ENCODE measurements at regions not wholly inside any gene's neighbourhood (a gene's known extent, or its start where the extent isn't known, plus 50 kb on each side); places are given as distances from the start of the nearest gene placed in this dataset.

DNA sequence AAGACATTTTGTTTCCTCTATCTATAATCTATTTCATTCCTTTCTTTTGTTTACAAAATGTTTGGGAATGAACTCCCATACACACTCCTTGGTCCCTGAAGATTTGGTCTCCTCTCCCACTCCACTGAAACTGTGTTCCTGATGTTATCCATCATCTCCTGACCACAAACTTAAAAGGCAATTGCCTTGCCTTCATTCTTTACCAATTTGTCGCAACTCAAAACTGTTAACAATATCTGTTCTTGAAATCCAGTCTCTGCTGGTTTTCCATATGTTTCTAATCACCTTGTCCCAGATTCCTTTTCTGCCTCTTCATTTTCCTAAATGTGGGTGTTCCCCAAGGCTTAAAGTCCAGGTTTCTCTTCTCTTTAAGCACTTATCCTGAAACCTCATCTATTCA, 262.2 kb upstream of the TTC29 start:
- TF ChIP-seq, protein P1, sequence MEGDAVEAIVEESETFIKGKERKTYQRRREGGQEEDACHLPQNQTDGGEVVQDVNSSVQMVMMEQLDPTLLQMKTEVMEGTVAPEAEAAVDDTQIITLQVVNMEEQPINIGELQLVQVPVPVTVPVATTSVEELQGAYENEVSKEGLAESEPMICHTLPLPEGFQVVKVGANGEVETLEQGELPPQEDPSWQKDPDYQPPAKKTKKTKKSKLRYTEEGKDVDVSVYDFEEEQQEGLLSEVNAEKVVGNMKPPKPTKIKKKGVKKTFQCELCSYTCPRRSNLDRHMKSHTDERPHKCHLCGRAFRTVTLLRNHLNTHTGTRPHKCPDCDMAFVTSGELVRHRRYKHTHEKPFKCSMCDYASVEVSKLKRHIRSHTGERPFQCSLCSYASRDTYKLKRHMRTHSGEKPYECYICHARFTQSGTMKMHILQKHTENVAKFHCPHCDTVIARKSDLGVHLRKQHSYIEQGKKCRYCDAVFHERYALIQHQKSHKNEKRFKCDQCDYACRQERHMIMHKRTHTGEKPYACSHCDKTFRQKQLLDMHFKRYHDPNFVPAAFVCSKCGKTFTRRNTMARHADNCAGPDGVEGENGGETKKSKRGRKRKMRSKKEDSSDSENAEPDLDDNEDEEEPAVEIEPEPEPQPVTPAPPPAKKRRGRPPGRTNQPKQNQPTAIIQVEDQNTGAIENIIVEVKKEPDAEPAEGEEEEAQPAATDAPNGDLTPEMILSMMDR (conservative IDR thresholded peaks at IDR 0.05; ENCODE audit: low read depth, low read length): no peak
- no peak overlapping the region for H3K4me3 ChIP-seq (ENCODE audit: low read depth, low read length)
- no peak for DNase-seq (ENCODE audit: low read depth)

DNA sequence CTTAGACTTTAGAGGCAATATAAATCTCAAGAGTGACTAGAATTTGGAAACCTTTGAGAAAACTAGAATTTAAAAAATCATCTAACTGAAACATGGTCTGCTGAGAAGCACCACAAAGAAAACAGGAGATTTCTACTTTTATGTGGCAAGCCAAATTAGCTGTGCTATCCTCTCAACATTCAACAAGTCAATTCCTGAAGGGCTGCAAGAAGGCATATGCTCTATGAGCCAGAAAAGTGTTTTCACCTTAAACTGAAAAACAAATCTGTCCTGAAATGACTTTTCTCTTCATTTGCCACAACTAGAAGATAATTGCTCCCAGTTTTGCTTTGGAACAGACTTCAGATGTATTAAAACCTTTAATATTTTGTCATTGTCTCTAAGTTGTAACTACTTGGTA, 263.2 kb upstream of the EDNRA start:
- no peak overlapping the region for H3K4me3 ChIP-seq (ENCODE audit: low read depth, low read length)
- no peak for DNase-seq (ENCODE audit: low read depth)
- TF ChIP-seq, protein P1 (conservative IDR thresholded peaks at IDR 0.05; ENCODE audit: low read depth, low read length): no peak

DNA sequence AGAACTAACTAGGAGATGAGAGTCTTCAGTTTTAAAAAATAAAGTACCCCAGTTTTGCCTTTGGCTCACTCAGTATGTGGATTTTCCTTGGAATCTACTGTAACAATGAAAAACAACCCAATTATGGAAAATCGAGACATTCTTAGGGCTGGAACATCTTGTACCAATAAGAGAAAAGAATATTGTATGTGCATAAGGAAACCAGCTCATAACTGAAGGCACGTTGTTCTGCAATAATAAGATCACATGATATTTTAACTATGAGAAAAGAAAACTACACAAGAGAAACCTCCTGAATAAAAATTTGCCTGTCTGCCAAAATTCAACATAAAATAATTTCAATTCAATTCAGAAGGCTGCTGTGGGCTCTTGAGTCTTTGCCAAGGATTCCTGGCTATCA, 261.8 kb upstream of the EDNRA start:
- no peak for DNase-seq (ENCODE audit: low read depth)
- TF ChIP-seq, protein P1 (conservative IDR thresholded peaks at IDR 0.05; ENCODE audit: low read depth, low read length): no peak
- no peak overlapping the region for H3K4me3 ChIP-seq (ENCODE audit: low read depth, low read length)

DNA sequence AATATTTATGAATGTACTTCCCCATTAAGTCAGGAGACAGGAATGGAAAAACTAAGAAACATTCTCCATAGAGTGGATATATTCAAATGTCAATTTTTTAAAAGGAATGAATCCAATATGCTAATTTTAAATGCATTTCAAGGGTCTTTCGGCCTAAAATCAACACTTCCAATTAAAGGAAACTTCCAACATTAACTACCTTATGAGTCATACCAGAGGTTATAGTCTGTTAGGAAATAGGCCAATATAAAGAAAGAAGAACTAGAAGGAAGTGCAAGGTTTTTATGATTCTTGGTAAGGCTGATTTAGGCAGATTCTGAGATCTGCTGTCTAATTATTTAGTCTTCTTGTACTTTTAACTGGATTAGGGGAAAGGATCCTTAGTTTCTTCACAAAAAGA, 260.1 kb upstream of the EDNRA start:
- H3K4me3 ChIP-seq (ENCODE audit: low read depth, low read length): no peak overlapping the region
- TF ChIP-seq, protein P1 (conservative IDR thresholded peaks at IDR 0.05; ENCODE audit: low read depth, low read length): no peak
- no peak for DNase-seq (ENCODE audit: low read depth)

DNA sequence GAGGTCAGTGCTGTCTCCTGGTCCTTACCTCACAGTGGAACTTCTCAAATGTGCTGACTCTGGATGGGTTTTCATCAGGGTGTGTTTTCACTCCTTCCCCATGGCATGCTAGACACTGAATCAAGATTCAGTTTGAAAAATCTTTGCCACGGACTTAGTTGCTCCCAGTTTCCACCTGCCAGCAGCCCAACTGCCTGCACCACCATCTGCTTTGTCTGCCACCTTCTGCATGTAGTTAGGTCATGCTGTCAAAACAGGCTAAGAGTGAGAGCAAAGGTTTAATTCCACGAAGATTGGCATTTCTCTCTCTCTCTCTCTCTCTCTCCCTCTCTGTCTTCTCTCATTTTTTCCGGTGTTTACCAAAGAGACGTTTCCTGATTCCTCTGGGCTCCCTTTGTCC, 258.0 kb upstream of the EDNRA start:
- no peak overlapping the region for H3K4me3 ChIP-seq (ENCODE audit: low read depth, low read length)
- TF ChIP-seq, protein P1 (conservative IDR thresholded peaks at IDR 0.05; ENCODE audit: low read depth, low read length): no peak
- no peak for DNase-seq (ENCODE audit: low read depth)

DNA sequence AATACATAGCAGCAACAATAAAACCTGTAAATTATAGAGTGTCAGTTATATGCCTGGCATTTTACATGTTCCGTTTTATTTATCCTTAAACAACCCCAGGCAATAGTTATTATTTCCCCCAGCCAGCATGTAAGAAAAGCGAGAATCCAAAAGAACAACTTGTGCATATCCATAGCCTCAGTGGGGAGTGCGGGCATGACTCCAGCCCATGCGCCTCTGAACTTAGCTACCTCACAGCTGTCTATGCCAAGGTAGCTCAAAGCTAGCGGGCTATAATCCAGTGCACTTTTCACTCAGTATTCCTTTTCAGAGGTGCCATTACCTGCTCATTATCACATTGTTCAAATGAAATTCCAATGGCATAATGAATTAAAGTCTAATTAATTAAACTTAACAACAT, 257.3 kb upstream of the EDNRA start:
- no peak overlapping the region for H3K4me3 ChIP-seq (ENCODE audit: low read depth, low read length)
- DNase-seq (ENCODE audit: low read depth): no peak
- TF ChIP-seq, protein P1 (conservative IDR thresholded peaks at IDR 0.05; ENCODE audit: low read depth, low read length): no peak

DNA sequence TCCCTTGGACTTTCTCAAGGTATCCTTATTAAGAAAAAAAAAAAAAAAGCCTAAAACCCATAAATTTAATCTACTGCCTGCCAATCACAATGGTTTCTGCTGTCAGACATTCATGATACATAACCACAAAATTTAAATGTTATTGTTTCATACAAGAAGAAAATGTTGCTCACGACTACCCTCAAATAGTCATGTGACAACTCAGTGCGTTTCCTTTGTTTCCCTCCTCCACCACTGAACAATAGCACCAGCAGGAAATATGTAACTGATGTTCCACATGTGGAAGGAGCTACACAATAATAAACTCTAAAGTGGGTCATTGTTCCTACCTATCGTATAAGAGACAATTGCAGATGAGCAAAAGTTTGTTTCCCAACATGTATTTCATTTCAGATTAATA, 244.1 kb upstream of the EDNRA start:
- DNase-seq (ENCODE audit: low read depth): no peak
- no peak overlapping the region for H3K4me3 ChIP-seq (ENCODE audit: low read depth, low read length)
- TF ChIP-seq, protein P1 (conservative IDR thresholded peaks at IDR 0.05; ENCODE audit: low read depth, low read length): no peak
